ENCODE measurements at regions not wholly inside any gene's neighbourhood (a gene's known extent, or its start where the extent isn't known, plus 50 kb on each side); places are given as distances from the start of the nearest gene placed in this dataset.

DNA sequence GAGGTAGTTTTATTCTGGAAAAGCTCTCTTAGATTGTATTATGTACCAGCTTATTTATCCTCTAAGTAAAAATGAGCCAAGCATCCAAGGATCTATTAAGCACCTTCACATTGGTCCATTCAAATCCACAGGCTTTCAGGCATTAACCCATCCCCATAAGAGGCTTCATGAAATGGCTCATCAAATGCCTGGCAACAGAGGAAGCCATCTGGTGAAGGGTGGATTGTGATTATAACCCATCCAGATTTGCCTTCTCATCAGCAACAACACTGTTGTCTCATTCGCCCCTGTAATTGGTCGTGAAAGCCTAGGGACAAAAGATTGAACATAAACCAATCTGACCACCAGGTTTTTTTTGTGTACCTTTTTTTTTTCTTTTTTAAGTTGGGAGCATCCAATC is 134.3 kb upstream of the TACR1 start:
- no peak overlapping the region for H3K27ac ChIP-seq
- TF ChIP-seq POLR2AphosphoS5 (IDR thresholded peaks at IDR 0.05; ENCODE audit: insufficient read depth in 1 of 2, low read depth in 1 of 2) (no peak), POLR2A (IDR thresholded peaks at IDR 0.05) (no peak)
- TF ChIP-seq, protein P1, sequence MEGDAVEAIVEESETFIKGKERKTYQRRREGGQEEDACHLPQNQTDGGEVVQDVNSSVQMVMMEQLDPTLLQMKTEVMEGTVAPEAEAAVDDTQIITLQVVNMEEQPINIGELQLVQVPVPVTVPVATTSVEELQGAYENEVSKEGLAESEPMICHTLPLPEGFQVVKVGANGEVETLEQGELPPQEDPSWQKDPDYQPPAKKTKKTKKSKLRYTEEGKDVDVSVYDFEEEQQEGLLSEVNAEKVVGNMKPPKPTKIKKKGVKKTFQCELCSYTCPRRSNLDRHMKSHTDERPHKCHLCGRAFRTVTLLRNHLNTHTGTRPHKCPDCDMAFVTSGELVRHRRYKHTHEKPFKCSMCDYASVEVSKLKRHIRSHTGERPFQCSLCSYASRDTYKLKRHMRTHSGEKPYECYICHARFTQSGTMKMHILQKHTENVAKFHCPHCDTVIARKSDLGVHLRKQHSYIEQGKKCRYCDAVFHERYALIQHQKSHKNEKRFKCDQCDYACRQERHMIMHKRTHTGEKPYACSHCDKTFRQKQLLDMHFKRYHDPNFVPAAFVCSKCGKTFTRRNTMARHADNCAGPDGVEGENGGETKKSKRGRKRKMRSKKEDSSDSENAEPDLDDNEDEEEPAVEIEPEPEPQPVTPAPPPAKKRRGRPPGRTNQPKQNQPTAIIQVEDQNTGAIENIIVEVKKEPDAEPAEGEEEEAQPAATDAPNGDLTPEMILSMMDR (IDR thresholded peaks at IDR 0.05) = no peak
- no peak for DNase-seq (ENCODE audit: extremely low spot score in 2 of 2)
- no peaks in the 10 kb centered on the region for H3K36me3 ChIP-seq
- H3K27me3 ChIP-seq = no peaks in the 10 kb centered on the region
- no peaks in the 10 kb centered on the region for H3K4me1 ChIP-seq
- intact Hi-C loops (cut with DNase I) = no loop called here
- H3K9me3 ChIP-seq = no peaks in the 10 kb centered on the region
- H3K4me3 ChIP-seq = no peak overlapping the region

DNA sequence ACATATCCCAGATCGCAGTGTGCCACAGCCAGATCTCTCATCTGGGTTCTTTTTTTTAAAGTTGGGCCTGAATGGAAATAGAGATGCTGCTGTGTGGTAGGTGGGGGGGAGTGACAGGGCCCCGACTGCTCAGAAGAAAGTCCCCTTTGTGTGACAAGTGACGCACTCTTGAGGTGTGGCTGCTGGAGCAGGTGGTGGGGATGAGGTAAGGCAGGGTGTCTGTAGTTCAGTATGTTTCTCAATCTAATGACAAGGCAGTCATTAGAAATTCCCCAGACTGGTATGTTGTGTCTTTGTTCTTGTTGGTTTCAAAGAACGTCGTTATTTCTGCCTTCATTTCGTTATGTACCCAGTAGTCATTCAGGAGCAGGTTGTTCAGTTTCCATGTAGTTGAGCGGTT is 128.8 kb upstream of the TACR1 start:
- intact Hi-C loops (cut with DNase I) = no loop called here

GRCh38 chr2:75327334-75327733 is 128.0 kb upstream of the TACR1 start:
- TF ChIP-seq POLR2A (IDR thresholded peaks at IDR 0.05) = no peak
- no peak for TF ChIP-seq POLR2AphosphoS5 (IDR thresholded peaks at IDR 0.05; ENCODE audit: insufficient read depth in 1 of 2, low read depth in 1 of 2)
- TF ChIP-seq, protein P1 (IDR thresholded peaks at IDR 0.05) = no peak
- no peaks in the 10 kb centered on the region for H3K36me3 ChIP-seq
- no peak overlapping the region for H3K27ac ChIP-seq
- no peaks in the 10 kb centered on the region for H3K4me1 ChIP-seq
- no peak for DNase-seq (ENCODE audit: extremely low spot score in 2 of 2)
- no peaks in the 10 kb centered on the region for H3K27me3 ChIP-seq
- intact Hi-C loops (cut with DNase I) = no loop called here
- no peak overlapping the region for H3K4me3 ChIP-seq
- H3K9me3 ChIP-seq = no peaks in the 10 kb centered on the region

More for the DNA sequence above, 128.8 kb upstream of the TACR1 start:
- H3K4me3 ChIP-seq = no peak overlapping the region
- H3K27ac ChIP-seq = no peak overlapping the region
- no peaks in the 10 kb centered on the region for H3K36me3 ChIP-seq
- H3K4me1 ChIP-seq = no peaks in the 10 kb centered on the region
- TF ChIP-seq POLR2A (IDR thresholded peaks at IDR 0.05) (no peak), POLR2AphosphoS5 (IDR thresholded peaks at IDR 0.05; ENCODE audit: insufficient read depth in 1 of 2, low read depth in 1 of 2) (no peak)
- TF ChIP-seq, protein P1 (IDR thresholded peaks at IDR 0.05) = no peak
- H3K9me3 ChIP-seq = no peaks in the 10 kb centered on the region
- DNase-seq (ENCODE audit: extremely low spot score in 2 of 2) = no peak
- no peaks in the 10 kb centered on the region for H3K27me3 ChIP-seq

- Histone ChIP-seq H3K27me3 (no peaks in the 10 kb centered on the region), H3K4me1 (no peaks in the 10 kb centered on the region), H3K4me3 (no peak overlapping the region), H3K27ac (no peak overlapping the region), H3K9me3 (no peaks in the 10 kb centered on the region), H3K36me3 (no peaks in the 10 kb centered on the region)
- TF ChIP-seq POLR2AphosphoS5 (IDR thresholded peaks at IDR 0.05; ENCODE audit: insufficient read depth in 1 of 2, low read depth in 1 of 2) = no peak
- no peak for TF ChIP-seq POLR2A (IDR thresholded peaks at IDR 0.05)
- TF ChIP-seq, protein P1 (IDR thresholded peaks at IDR 0.05) = no peak
- intact Hi-C loops (cut with DNase I) = no loop called here
- DNase-seq (ENCODE audit: extremely low spot score in 2 of 2) = no peak
Measured at GRCh38 chr2:75326645-75327044, 127.3 kb upstream of the TACR1 start.

- no peak overlapping the region for H3K4me3 ChIP-seq
- intact Hi-C loops (cut with DNase I) = no loop called here
- no peak overlapping the region for H3K27ac ChIP-seq
- no peaks in the 10 kb centered on the region for H3K27me3 ChIP-seq
- no peaks in the 10 kb centered on the region for H3K36me3 ChIP-seq
- H3K9me3 ChIP-seq = no peaks in the 10 kb centered on the region
- no peaks in the 10 kb centered on the region for H3K4me1 ChIP-seq
- TF ChIP-seq, protein P1 (IDR thresholded peaks at IDR 0.05) = no peak
- TF ChIP-seq POLR2AphosphoS5 (IDR thresholded peaks at IDR 0.05; ENCODE audit: insufficient read depth in 1 of 2, low read depth in 1 of 2) (no peak), POLR2A (IDR thresholded peaks at IDR 0.05) (no peak)
- DNase-seq (ENCODE audit: extremely low spot score in 2 of 2) = no peak
Measured at GRCh38 chr2:75325594-75325993, 126.3 kb upstream of the TACR1 start.

Measured in vagina (tissue), 2 donors.